Activated T-helper 1 cell treated with anti-CD3 and anti-CD28 coated beads, Interleukin-12 subunit alpha, Interleukin-12 subunit beta, Interleukin-2, Interleukin-4 antibody, amounts not matched to agents 30 ng/mL and 10 ng/mL and 1 ng/mL, durations not matched to agents 14 hours and 24 hours and 36 hours (primary cell): ENCODE measurements at regions not wholly inside any gene's neighbourhood (a gene's known extent, or its start where the extent isn't known, plus 50 kb on each side); places are given as distances from the start of the nearest gene placed in this dataset.
"Not testable (repeated sequence)": the region's sequence is repeated elsewhere in the genome, so short reads cannot be mapped to it uniquely, and the experiment has no call there.

Experiments
- DNase-seq: peaks from one replicate; pipeline ENCODE4 v3.0.0; 2021; ENCODE audit warnings: low spot score
- H3K27ac Mint-ChIP-seq: one replicate; pipeline ENCODE4 v1.8.0; 2021; ENCODE audit warnings: mild to moderate bottlenecking, mixed read lengths
- H3K27me3 Mint-ChIP-seq: one replicate; pipeline ENCODE4 v1.8.0; 2022; ENCODE audit warnings: mild to moderate bottlenecking, moderate library complexity, mixed read lengths; ENCODE audit not compliant: insufficient read depth
- H3K36me3 Mint-ChIP-seq: one replicate; pipeline ENCODE4 v1.8.0; 2021; ENCODE audit warnings: low read depth, mixed read lengths
- H3K4me1 Mint-ChIP-seq: one replicate; pipeline ENCODE4 v1.8.0; 2021; ENCODE audit warnings: low read depth, mixed read lengths
- H3K4me3 Mint-ChIP-seq: one replicate; pipeline ENCODE4 v1.8.0; 2021; ENCODE audit warnings: mild to moderate bottlenecking, moderate library complexity, mixed read lengths
- H3K9me3 Mint-ChIP-seq: one replicate; pipeline ENCODE4 v1.8.0; 2021; ENCODE audit warnings: mixed read lengths
- intact Hi-C: fragments of 100-400 bp; cut with micrococcal nuclease; formaldehyde crosslinking; loops from one replicate; pipeline ENCODE4 v1.15.1; 2024

GRCh38 chr6:60695232-60695631 is 1590.8 kb downstream of the KHDRBS2 start:
- intact Hi-C loops, result no loop called here
- H3K27ac Mint-ChIP-seq, result no peak overlapping the region
- no peak overlapping the region for H3K4me3 Mint-ChIP-seq
- H3K36me3 Mint-ChIP-seq, result no peaks in the 10 kb centered on the region
- peaks cover 17% of the 10 kb centered on the region for H3K9me3 Mint-ChIP-seq
- H3K27me3 Mint-ChIP-seq, result no peaks in the 10 kb centered on the region
- no peaks in the 10 kb centered on the region for H3K4me1 Mint-ChIP-seq
- DNase-seq, result no peak

- H3K4me3 Mint-ChIP-seq, result no peak overlapping the region
- no peaks in the 10 kb centered on the region for H3K4me1 Mint-ChIP-seq
- no peak for DNase-seq
- H3K9me3 Mint-ChIP-seq, result peaks cover 26% of the 10 kb centered on the region
- no peaks in the 10 kb centered on the region for H3K27me3 Mint-ChIP-seq
- H3K27ac Mint-ChIP-seq, result no peak overlapping the region
- H3K36me3 Mint-ChIP-seq, result no peaks in the 10 kb centered on the region
- intact Hi-C loops, result no loop called here
Measured at GRCh38 chr6:60687085-60687484, 1598.9 kb downstream of the KHDRBS2 start.

- Mint-ChIP-seq H3K27ac (no peak overlapping the region), H3K36me3 (no peaks in the 10 kb centered on the region), H3K4me1 (no peaks in the 10 kb centered on the region), H3K27me3 (no peaks in the 10 kb centered on the region), H3K9me3 (peaks cover 17% of the 10 kb centered on the region), H3K4me3 (no peak overlapping the region)
- DNase-seq, result no peak
- intact Hi-C loops, result no loop called here
Measured at GRCh38 chr6:60681806-60682205, 1604.2 kb downstream of the KHDRBS2 start.

- H3K4me1 Mint-ChIP-seq, result no peaks in the 10 kb centered on the region
- no peak for DNase-seq
- intact Hi-C loops, result no loop called here
- H3K27ac Mint-ChIP-seq, result no peak overlapping the region
- peaks cover 23% of the 10 kb centered on the region for H3K9me3 Mint-ChIP-seq
- H3K27me3 Mint-ChIP-seq, result no peaks in the 10 kb centered on the region
- H3K4me3 Mint-ChIP-seq, result no peak overlapping the region
- H3K36me3 Mint-ChIP-seq, result no peaks in the 10 kb centered on the region
Measured at GRCh38 chr6:60679175-60679574, 1606.8 kb downstream of the KHDRBS2 start.

GRCh38 chr6:60671369-60671768 is 1614.7 kb downstream of the KHDRBS2 start:
- intact Hi-C loops, result no loop called here
- Mint-ChIP-seq H3K4me1 (no peaks in the 10 kb centered on the region), H3K27ac (no peak overlapping the region), H3K9me3 (peaks cover 27% of the 10 kb centered on the region), H3K4me3 (no peak overlapping the region), H3K27me3 (no peaks in the 10 kb centered on the region), H3K36me3 (no peaks in the 10 kb centered on the region)
- no peak for DNase-seq

GRCh38 chr6:60670036-60670435 is 1616.0 kb downstream of the KHDRBS2 start:
- H3K27me3 Mint-ChIP-seq, result no peaks in the 10 kb centered on the region
- H3K9me3 Mint-ChIP-seq, result peaks cover 32% of the 10 kb centered on the region
- no peaks in the 10 kb centered on the region for H3K36me3 Mint-ChIP-seq
- H3K4me3 Mint-ChIP-seq, result no peak overlapping the region
- no peak overlapping the region for H3K27ac Mint-ChIP-seq
- no peaks in the 10 kb centered on the region for H3K4me1 Mint-ChIP-seq
- intact Hi-C loops, result no loop called here
- DNase-seq, result no peak

- no peaks in the 10 kb centered on the region for H3K27me3 Mint-ChIP-seq
- H3K27ac Mint-ChIP-seq, result no peak overlapping the region
- no peak for DNase-seq
- H3K36me3 Mint-ChIP-seq, result no peaks in the 10 kb centered on the region
- intact Hi-C loops, result no loop called here
- peaks cover 33% of the 10 kb centered on the region for H3K9me3 Mint-ChIP-seq
- no peaks in the 10 kb centered on the region for H3K4me1 Mint-ChIP-seq
- no peak overlapping the region for H3K4me3 Mint-ChIP-seq
Measured at GRCh38 chr6:60668428-60668827, 1617.6 kb downstream of the KHDRBS2 start.

GRCh38 chr6:60663199-60663598 is 1622.8 kb downstream of the KHDRBS2 start:
- H3K9me3 Mint-ChIP-seq, result peaks cover 44% of the 10 kb centered on the region
- H3K27ac Mint-ChIP-seq, H3K27me3 Mint-ChIP-seq, DNase-seq, intact Hi-C loops, H3K4me3 Mint-ChIP-seq, H3K4me1 Mint-ChIP-seq, H3K36me3 Mint-ChIP-seq: not testable (repeated sequence)

- intact Hi-C loops, result no loop called here
- Mint-ChIP-seq H3K4me3 (no peak overlapping the region), H3K4me1 (no peaks in the 10 kb centered on the region), H3K9me3 (peaks cover 18% of the 10 kb centered on the region), H3K27ac (no peak overlapping the region), H3K27me3 (no peaks in the 10 kb centered on the region), H3K36me3 (no peaks in the 10 kb centered on the region)
- no peak for DNase-seq
Measured at GRCh38 chr6:60643870-60644269, 1642.2 kb downstream of the KHDRBS2 start.

GRCh38 chr6:60639185-60639584 is 1646.8 kb downstream of the KHDRBS2 start:
- peaks cover 51% of the 10 kb centered on the region for H3K9me3 Mint-ChIP-seq
- H3K27ac Mint-ChIP-seq, DNase-seq, intact Hi-C loops, H3K36me3 Mint-ChIP-seq, H3K4me3 Mint-ChIP-seq, H3K27me3 Mint-ChIP-seq, H3K4me1 Mint-ChIP-seq: not testable (repeated sequence)
